Body of pancreas (tissue), 4 donors: ENCODE measurements at regions not wholly inside any gene's neighbourhood (a gene's known extent, or its start where the extent isn't known, plus 50 kb on each side); places are given as distances from the start of the nearest gene placed in this dataset.

Source experiments
- POLR2A ChIP-seq, 3 donors: fragments of 450-650 bp; IDR thresholded peaks; one replicate each; pipeline ENCODE4 v1.6.1; 2016; ENCODE audit warnings: antibody characterized with exemption in 3 of 3, mild to moderate bottlenecking in 2 of 3
- TF ChIP-seq, protein P1 (sequence below), 7 experiments: fragments of 450-650 bp in 4 of 7; fragments of 200-600 bp in 3 of 7; sonication (generic) in 3 of 7; IDR thresholded peaks; one replicate each; pipeline ENCODE4 v1.5.1; 2016 to 2019; ENCODE audit warnings: antibody characterized with exemption in 7 of 7

DNA sequence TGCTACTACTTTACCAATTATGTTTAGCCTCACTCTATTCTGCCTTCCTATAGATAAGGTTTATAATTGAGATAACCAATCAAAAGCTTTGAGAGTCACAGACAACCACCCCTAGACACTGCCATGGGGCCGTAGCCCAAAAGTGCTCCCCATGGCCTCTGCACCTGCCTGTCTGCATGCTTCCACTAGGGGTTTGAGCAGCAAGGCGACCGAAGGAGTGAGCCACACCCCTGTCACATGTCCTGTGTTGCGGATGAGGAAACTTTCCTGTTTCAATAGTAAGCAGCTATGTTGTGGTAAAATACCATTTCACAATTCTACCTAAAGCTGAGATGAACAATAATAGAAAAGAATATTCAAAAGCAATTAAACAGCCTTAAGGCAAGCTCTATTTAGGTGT, 856.0 kb upstream of the FRG1 start:
- no peak for TF ChIP-seq POLR2A (IDR thresholded peaks at IDR 0.05)
- TF ChIP-seq, protein P1, sequence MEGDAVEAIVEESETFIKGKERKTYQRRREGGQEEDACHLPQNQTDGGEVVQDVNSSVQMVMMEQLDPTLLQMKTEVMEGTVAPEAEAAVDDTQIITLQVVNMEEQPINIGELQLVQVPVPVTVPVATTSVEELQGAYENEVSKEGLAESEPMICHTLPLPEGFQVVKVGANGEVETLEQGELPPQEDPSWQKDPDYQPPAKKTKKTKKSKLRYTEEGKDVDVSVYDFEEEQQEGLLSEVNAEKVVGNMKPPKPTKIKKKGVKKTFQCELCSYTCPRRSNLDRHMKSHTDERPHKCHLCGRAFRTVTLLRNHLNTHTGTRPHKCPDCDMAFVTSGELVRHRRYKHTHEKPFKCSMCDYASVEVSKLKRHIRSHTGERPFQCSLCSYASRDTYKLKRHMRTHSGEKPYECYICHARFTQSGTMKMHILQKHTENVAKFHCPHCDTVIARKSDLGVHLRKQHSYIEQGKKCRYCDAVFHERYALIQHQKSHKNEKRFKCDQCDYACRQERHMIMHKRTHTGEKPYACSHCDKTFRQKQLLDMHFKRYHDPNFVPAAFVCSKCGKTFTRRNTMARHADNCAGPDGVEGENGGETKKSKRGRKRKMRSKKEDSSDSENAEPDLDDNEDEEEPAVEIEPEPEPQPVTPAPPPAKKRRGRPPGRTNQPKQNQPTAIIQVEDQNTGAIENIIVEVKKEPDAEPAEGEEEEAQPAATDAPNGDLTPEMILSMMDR (IDR thresholded peaks at IDR 0.05): no peak
